HepG2 (cell line): ENCODE measurements at regions not wholly inside any gene's neighbourhood (a gene's known extent, or its start where the extent isn't known, plus 50 kb on each side); places are given as distances from the start of the nearest gene placed in this dataset.

Source experiments
- ATAC-seq: fragments of 200-7000 bp; cut with Tn5 transposase; 3 replicates; pipeline ENCODE4 v1.9.1; 2020; ENCODE audit warnings: mild to moderate bottlenecking, moderate library complexity
- BruUV-seq: library from RNA; stranded (reverse); fragments of 400-500 nt; replicated peaks from 2 replicates; lab custom pipeline; 2021; lab: Mats Ljungman, UMichigan
- CTCF ChIA-PET: fragments of 300-600 bp; formaldehyde crosslinking; extraction: SDS; loops from one replicate; lab custom pipeline; 2021; ENCODE audit warnings: low total read pairs, inconsistent platforms, low intra/inter-chr PET ratio; lab: Yijun Ruan, JAX
- POLR2A ChIA-PET: fragments of 350-600 bp; sonication (Branson Sonifier 250); formaldehyde crosslinking; loops from one replicate; lab custom pipeline; 2020; ENCODE audit warnings: antibody characterized with exemption, inconsistent platforms; lab: Yijun Ruan, JAX
- DNase-seq: peaks from one replicate; pipeline ENCODE4 v3.0.0-alpha.2; 2015; ENCODE audit warnings: low spot score
- FAIRE-seq: peaks from 3 replicates; lab custom pipeline; 2011; peaks lifted over from hg19 to GRCh38; lab: Jason Lieb, UNC
- H2AFZ ChIP-seq: one replicate; pipeline ENCODE4 v1.6.1; 2011; ENCODE audit warnings: low read length, inconsistent platforms
- H3K27ac ChIP-seq: fragments of 300-600 bp; 3 replicates; pipeline ENCODE4 v1.8.0; 2011; ENCODE audit warnings: mixed run types, mild to moderate bottlenecking, mixed read lengths, low read length, inconsistent platforms; ENCODE audit not compliant: insufficient read depth; ENCODE audit errors: extremely low read length
- H3K27me3 ChIP-seq, 2 experiments: fragments of 200-600 bp in 1 of 2; 2 replicates in 1 of 2; 3 replicates in 1 of 2; pipeline versions ENCODE4 v1.6.0 to v1.8.0; 2011; ENCODE audit warnings: low read length in 2 of 2, mild to moderate bottlenecking in 2 of 2, moderate library complexity in 2 of 2, inconsistent platforms in 1 of 2; ENCODE audit not compliant: insufficient read depth in 2 of 2, control insufficient read depth in 1 of 2
- H3K36me3 ChIP-seq, 2 experiments: fragments of 200-600 bp in 1 of 2; replicated peaks in 1 of 2; 2 replicates in 1 of 2; 3 replicates in 1 of 2; pipeline versions ENCODE4 v1.5.1 to v1.8.0; 2011; ENCODE audit warnings: low read length in 2 of 2, inconsistent platforms in 1 of 2; ENCODE audit not compliant: insufficient read depth in 2 of 2, control insufficient read depth in 1 of 2
- H3K4me1 ChIP-seq: 2 replicates; pipeline ENCODE4 v1.5.1; 2012; ENCODE audit warnings: low read length, inconsistent platforms; ENCODE audit not compliant: insufficient read depth
- H3K4me2 ChIP-seq: 2 replicates; pipeline ENCODE4 v1.6.0; 2011; ENCODE audit warnings: low read depth, low read length, inconsistent platforms
- H3K4me3 ChIP-seq, 3 experiments: fragments of 200-600 bp in 1 of 3; sonication (generic), shearing (Covaris generic) in 1 of 3; replicated peaks in 1 of 3; 2 replicates each; pipeline ENCODE4 v1.5.1; 2011 to 2016; ENCODE audit warnings: low read length in 3 of 3, inconsistent platforms in 2 of 3, low read depth in 2 of 3, mild to moderate bottlenecking in 2 of 3, control low read depth in 1 of 3, mixed read lengths in 1 of 3; ENCODE audit not compliant: insufficient read depth in 1 of 3
- H3K79me2 ChIP-seq: one replicate; pipeline ENCODE4 v1.6.1; 2011; ENCODE audit warnings: low read length, inconsistent platforms; ENCODE audit not compliant: insufficient read depth
- H3K9ac ChIP-seq: 2 replicates; pipeline ENCODE4 v1.6.0; 2011; ENCODE audit warnings: mild to moderate bottlenecking, low read depth, low read length, inconsistent platforms; ENCODE audit not compliant: insufficient read depth
- H3K9me3 ChIP-seq: 2 replicates; pipeline ENCODE4 v1.5.1; 2012; ENCODE audit warnings: mild to moderate bottlenecking, low read length
- H4K20me1 ChIP-seq: 2 replicates; pipeline ENCODE4 v1.6.0; 2011; ENCODE audit warnings: inconsistent platforms, mild to moderate bottlenecking, low read length, moderate library complexity; ENCODE audit not compliant: insufficient read depth
- FOXK1 ChIP-seq: sonication (generic); formaldehyde crosslinking; IDR thresholded peaks from 2 replicates; pipeline ENCODE4 v1.4.0; 2020; ENCODE audit warnings: low read depth, missing genetic modification reagents, borderline replicate concordance
- GABPB1 ChIP-seq: IDR thresholded peaks from 2 replicates; pipeline ENCODE4 v1.6.1; 2016; ENCODE audit warnings: mild to moderate bottlenecking, missing genetic modification reagents, moderate library complexity, missing compliant biosample characterization
- HOMEZ ChIP-seq: IDR thresholded peaks from 2 replicates; pipeline ENCODE4 v1.6.1; 2016; ENCODE audit warnings: low read depth
- KDM5A ChIP-seq: fragments of 200-600 bp; sonication (generic); IDR thresholded peaks from 2 replicates; pipeline ENCODE4 v1.7.0; 2018; ENCODE audit warnings: antibody characterized with exemption, mild to moderate bottlenecking, low read length, borderline replicate concordance
- RAD51 ChIP-seq: fragments of 450-650 bp; IDR thresholded peaks from 2 replicates; pipeline ENCODE4 v1.6.1; 2016; ENCODE audit warnings: borderline replicate concordance
- SMAD9 ChIP-seq: sonication (generic); formaldehyde crosslinking; IDR thresholded peaks from 2 replicates; pipeline ENCODE4 v1.5.1; 2020; ENCODE audit warnings: mild to moderate bottlenecking, missing genetic modification reagents
- WIZ ChIP-seq: sonication (generic); formaldehyde crosslinking; IDR thresholded peaks from 2 replicates; pipeline ENCODE4 v1.5.1; 2020; ENCODE audit warnings: mild to moderate bottlenecking, missing genetic modification reagents
- ZMAT3 ChIP-seq: sonication (generic); formaldehyde crosslinking; conservative IDR thresholded peaks from 2 replicates; pipeline ENCODE4 v1.7.0; 2021; ENCODE audit warnings: missing genetic modification reagents
- ZNF230 ChIP-seq: sonication (generic); formaldehyde crosslinking; IDR thresholded peaks from 2 replicates; pipeline ENCODE4 v1.4.0; 2020; ENCODE audit warnings: mild to moderate bottlenecking, missing genetic modification reagents
- ZNF264 ChIP-seq: sonication (generic); formaldehyde crosslinking; IDR thresholded peaks from 2 replicates; pipeline ENCODE4 v1.4.0; 2020; ENCODE audit warnings: missing genetic modification reagents
- ZNF574 ChIP-seq: sonication (generic); formaldehyde crosslinking; IDR thresholded peaks from 2 replicates; pipeline ENCODE4 v1.4.0; 2020; ENCODE audit warnings: missing genetic modification reagents
- ZNF709 ChIP-seq: sonication (generic); formaldehyde crosslinking; IDR thresholded peaks from 2 replicates; pipeline ENCODE4 v1.5.0; 2020; ENCODE audit warnings: mild to moderate bottlenecking, missing genetic modification reagents
- WGBS: methylation state at CpG from one replicate; pipeline ENCODE4 v1.1.6; 2017; ENCODE audit warnings: low lambda C conversion rate; 5-methylcytosine and 5-hydroxymethylcytosine counted together
- in situ Hi-C: cut with HindIII; loops from 2 replicates; pipeline ENCODE4 v1.10.0; 2017; ENCODE audit warnings: low pct_unique_long_range_greater_than_20kb; ENCODE audit not compliant: extremely low pct_ligation_motif_present
- intact Hi-C: fragments of 100-400 bp; cut with micrococcal nuclease; formaldehyde crosslinking; loops from one replicate; pipeline ENCODE4 v1.10.0; 2022; ENCODE audit not compliant: unreplicated experiment
- TF ChIP-seq, protein P1 (sequence below): sonication (generic); formaldehyde crosslinking; IDR thresholded peaks from 2 replicates; pipeline ENCODE4 v1.4.0; 2020; ENCODE audit warnings: missing genetic modification reagents
- TF ChIP-seq, protein P2 (sequence below): sonication (generic); formaldehyde crosslinking; IDR thresholded peaks from 2 replicates; pipeline ENCODE4 v1.4.0; 2020; ENCODE audit warnings: missing genetic modification reagents, borderline replicate concordance

DNA sequence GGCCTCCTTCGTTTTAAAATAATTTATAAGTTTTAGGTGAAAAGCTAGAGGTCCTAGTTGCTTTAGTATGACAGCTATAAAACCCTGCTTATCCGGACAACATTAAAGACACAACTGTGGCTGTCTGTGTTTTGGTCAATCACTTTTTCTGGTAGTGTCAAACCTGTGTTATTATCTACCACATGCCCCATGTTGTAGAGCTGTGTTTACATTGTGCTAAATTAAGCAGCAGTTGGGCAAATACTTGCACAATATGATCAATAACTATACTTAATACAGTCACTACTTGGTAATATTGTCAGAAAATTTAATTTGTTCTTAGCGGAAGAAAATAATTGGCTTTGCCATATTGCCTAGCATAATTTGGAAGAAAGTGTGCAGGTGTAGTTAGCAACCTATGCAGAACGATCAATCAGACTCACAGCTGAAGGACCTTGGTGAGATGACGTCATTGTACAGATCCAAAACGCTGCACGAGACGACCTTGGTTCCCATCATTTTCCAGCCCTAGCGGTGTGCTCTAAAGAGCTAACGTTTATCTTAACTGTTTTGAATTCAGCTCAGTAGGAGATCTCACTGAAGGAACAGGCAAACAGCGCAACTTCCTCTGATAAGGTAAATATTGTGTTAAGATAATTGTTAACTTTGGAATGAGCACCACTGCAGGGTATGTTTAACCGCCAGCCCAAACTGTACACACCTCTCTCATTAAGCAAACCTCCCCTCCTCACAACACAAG lies 476.6 kb downstream of the IRS2 start:
- WGBS: 5% methylated on average over 12 of the region's 12 CpGs
- no TSS peak for BruUV-seq
- intact Hi-C loops (no loop called here), in situ Hi-C loops (no loop called here)
- Histone ChIP-seq H2AFZ (no peak overlapping the region), H3K36me3 (no peaks in the 10 kb centered on the region), H3K9ac (no peak overlapping the region), H3K27me3 (no peaks in the 10 kb centered on the region), H3K4me1 (peaks cover 15% of the 10 kb centered on the region), H3K4me3 (no peak overlapping the region), H3K27ac (no peak overlapping the region), H4K20me1 (no peaks in the 10 kb centered on the region), H3K9me3 (0 out of 2 replicates have a peak, but pooled peaks cover 11% of the 10 kb centered on the region), H3K79me2 (no peaks in the 10 kb centered on the region), H3K4me2 (peak overlapping the region; percentile 8; the same call in 1 of the 2 replicates)
- ChIA-PET POLR2A (no interaction called here), CTCF (no interaction called here)
- ATAC-seq: peak; percentile 99
- DNase-seq: peak; percentile 78
- FAIRE-seq: peak; percentile 74
- TF ChIP-seq, protein P1, sequence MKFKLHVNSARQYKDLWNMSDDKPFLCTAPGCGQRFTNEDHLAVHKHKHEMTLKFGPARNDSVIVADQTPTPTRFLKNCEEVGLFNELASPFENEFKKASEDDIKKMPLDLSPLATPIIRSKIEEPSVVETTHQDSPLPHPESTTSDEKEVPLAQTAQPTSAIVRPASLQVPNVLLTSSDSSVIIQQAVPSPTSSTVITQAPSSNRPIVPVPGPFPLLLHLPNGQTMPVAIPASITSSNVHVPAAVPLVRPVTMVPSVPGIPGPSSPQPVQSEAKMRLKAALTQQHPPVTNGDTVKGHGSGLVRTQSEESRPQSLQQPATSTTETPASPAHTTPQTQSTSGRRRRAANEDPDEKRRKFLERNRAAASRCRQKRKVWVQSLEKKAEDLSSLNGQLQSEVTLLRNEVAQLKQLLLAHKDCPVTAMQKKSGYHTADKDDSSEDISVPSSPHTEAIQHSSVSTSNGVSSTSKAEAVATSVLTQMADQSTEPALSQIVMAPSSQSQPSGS (CRISPR knock-in tag): peak; percentile 99
- TF ChIP-seq RAD51 (no peak), ZMAT3 (CRISPR knock-in tag) (peak; percentile 70; the same call in 1 of the 2 replicates), ZNF230 (CRISPR knock-in tag) (0 out of 2 replicates have a peak, but pooled peaks have one; percentile 21), KDM5A (no peak), SMAD9 (CRISPR knock-in tag) (no peak), HOMEZ (CRISPR knock-in tag) (peak; percentile 16; the same call in 1 of the 2 replicates), ZNF574 (peak; percentile 32; the same call in 1 of the 2 replicates), GABPB1 (CRISPR knock-in tag) (peak; percentile 61), ZNF264 (CRISPR knock-in tag) (peak; percentile 85; the same call in 1 of the 2 replicates), WIZ (CRISPR knock-in tag) (0 out of 2 replicates have a peak, but pooled peaks have one; percentile 46), FOXK1 (CRISPR knock-in tag) (peak; percentile 62; the same call in 1 of the 2 replicates), ZNF709 (no peak)
- TF ChIP-seq, protein P2, sequence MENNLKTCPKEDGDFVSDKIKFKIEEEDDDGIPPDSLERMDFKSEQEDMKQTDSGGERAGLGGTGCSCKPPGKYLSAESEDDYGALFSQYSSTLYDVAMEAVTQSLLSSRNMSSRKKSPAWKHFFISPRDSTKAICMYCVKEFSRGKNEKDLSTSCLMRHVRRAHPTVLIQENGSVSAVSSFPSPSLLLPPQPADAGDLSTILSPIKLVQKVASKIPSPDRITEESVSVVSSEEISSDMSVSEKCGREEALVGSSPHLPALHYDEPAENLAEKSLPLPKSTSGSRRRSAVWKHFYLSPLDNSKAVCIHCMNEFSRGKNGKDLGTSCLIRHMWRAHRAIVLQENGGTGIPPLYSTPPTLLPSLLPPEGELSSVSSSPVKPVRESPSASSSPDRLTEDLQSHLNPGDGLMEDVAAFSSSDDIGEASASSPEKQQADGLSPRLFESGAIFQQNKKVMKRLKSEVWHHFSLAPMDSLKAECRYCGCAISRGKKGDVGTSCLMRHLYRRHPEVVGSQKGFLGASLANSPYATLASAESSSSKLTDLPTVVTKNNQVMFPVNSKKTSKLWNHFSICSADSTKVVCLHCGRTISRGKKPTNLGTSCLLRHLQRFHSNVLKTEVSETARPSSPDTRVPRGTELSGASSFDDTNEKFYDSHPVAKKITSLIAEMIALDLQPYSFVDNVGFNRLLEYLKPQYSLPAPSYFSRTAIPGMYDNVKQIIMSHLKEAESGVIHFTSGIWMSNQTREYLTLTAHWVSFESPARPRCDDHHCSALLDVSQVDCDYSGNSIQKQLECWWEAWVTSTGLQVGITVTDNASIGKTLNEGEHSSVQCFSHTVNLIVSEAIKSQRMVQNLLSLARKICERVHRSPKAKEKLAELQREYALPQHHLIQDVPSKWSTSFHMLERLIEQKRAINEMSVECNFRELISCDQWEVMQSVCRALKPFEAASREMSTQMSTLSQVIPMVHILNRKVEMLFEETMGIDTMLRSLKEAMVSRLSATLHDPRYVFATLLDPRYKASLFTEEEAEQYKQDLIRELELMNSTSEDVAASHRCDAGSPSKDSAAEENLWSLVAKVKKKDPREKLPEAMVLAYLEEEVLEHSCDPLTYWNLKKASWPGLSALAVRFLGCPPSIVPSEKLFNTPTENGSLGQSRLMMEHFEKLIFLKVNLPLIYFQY: no peak
